OCI-LY1 (cell line): ENCODE measurements at regions not wholly inside any gene's neighbourhood (a gene's known extent, or its start where the extent isn't known, plus 50 kb on each side); places are given as distances from the start of the nearest gene placed in this dataset.

Source experiments
- H2AFZ ChIP-seq: fragments of 200-600 bp; sonication (generic), shearing (Covaris generic); 2 replicates; pipeline ENCODE4 v1.6.0; 2014; ENCODE audit warnings: antibody characterized with exemption, mild to moderate bottlenecking, low read length
- H3F3A ChIP-seq: fragments of 200-600 bp; sonication (generic), shearing (Covaris generic); 2 replicates; pipeline ENCODE4 v1.6.0; 2014; ENCODE audit warnings: mild to moderate bottlenecking, antibody characterized with exemption, low read length, moderate library complexity; ENCODE audit not compliant: insufficient read depth
- H3K27ac ChIP-seq: fragments of 200-600 bp; sonication (generic); 2 replicates; pipeline ENCODE4 v1.5.1; 2014; ENCODE audit warnings: low read length, mixed run types, mild to moderate bottlenecking, low read depth; ENCODE audit not compliant: poor library complexity, severe bottlenecking
- H3K27me3 ChIP-seq: fragments of 200-600 bp; sonication (generic); 2 replicates; pipeline ENCODE4 v1.6.0; 2014; ENCODE audit warnings: antibody characterized with exemption, mild to moderate bottlenecking, low read length, moderate library complexity; ENCODE audit not compliant: insufficient read depth
- H3K36me3 ChIP-seq: fragments of 200-600 bp; sonication (generic); 2 replicates; pipeline ENCODE4 v1.6.1; 2014; ENCODE audit warnings: mild to moderate bottlenecking, antibody characterized with exemption, low read length, moderate library complexity, mixed read lengths; ENCODE audit not compliant: insufficient read depth
- H3K4me1 ChIP-seq: fragments of 200-600 bp; sonication (generic); 2 replicates; pipeline ENCODE4 v1.5.1; 2014; ENCODE audit warnings: mild to moderate bottlenecking, low read length, moderate library complexity; ENCODE audit not compliant: insufficient read depth, severe bottlenecking
- H3K4me2 ChIP-seq: fragments of 200-600 bp; sonication (generic), shearing (Covaris generic); 2 replicates; pipeline ENCODE4 v1.6.1; 2014; ENCODE audit warnings: low read length
- H3K4me3 ChIP-seq: fragments of 200-600 bp; sonication (generic); 2 replicates; pipeline ENCODE4 v1.5.1; 2014; ENCODE audit warnings: low read length, low read depth, mild to moderate bottlenecking, mixed read lengths; ENCODE audit not compliant: poor library complexity, severe bottlenecking
- H3K79me2 ChIP-seq: fragments of 200-600 bp; shearing (Covaris generic); 2 replicates; pipeline ENCODE4 v1.6.1; 2016; ENCODE audit warnings: mixed run types, low read length, mixed read lengths; ENCODE audit not compliant: insufficient read depth
- H3K9ac ChIP-seq: fragments of 200-600 bp; sonication (generic), shearing (Covaris generic); 2 replicates; pipeline ENCODE4 v1.6.1; 2014; ENCODE audit warnings: mild to moderate bottlenecking, low read length, mixed read lengths
- H3K9me2 ChIP-seq: fragments of 200-600 bp; sonication (generic), shearing (Covaris generic); 2 replicates; pipeline ENCODE4 v1.6.1; 2014; ENCODE audit warnings: low read depth, mild to moderate bottlenecking, low read length, mixed read lengths
- H3K9me3 ChIP-seq: fragments of 200-600 bp; shearing (Covaris generic); 2 replicates; pipeline ENCODE4 v1.6.1; 2014; ENCODE audit warnings: low read length, mixed read lengths
- H4K20me1 ChIP-seq: fragments of 200-600 bp; sonication (generic), shearing (Covaris generic); 2 replicates; pipeline ENCODE4 v1.6.0; 2016; ENCODE audit warnings: mild to moderate bottlenecking, low read length; ENCODE audit not compliant: insufficient read depth
- CTCF ChIP-seq: fragments of 200-600 bp; sonication (generic), shearing (Covaris generic); IDR thresholded peaks from 2 replicates; pipeline ENCODE4 v1.5.1; 2017; ENCODE audit warnings: mild to moderate bottlenecking, antibody characterized with exemption, low read length, moderate library complexity, mixed read lengths
- EZH2 ChIP-seq: fragments of 200-600 bp; sonication (generic), shearing (Covaris generic); IDR thresholded peaks from 2 replicates; pipeline ENCODE4 v1.8.0; 2017; ENCODE audit warnings: borderline replicate concordance, mixed run types, mild to moderate bottlenecking, antibody characterized with exemption, low read length, moderate library complexity, mixed read lengths

- Histone ChIP-seq H3K4me3 (no peak overlapping the region), H3K27me3 (no peaks in the 10 kb centered on the region), H4K20me1 (no peaks in the 10 kb centered on the region), H3K79me2 (no peaks in the 10 kb centered on the region), H3K9me2 (no peaks in the 10 kb centered on the region), H3F3A (no peaks in the 10 kb centered on the region), H2AFZ (no peak overlapping the region), H3K4me1 (no peaks in the 10 kb centered on the region), H3K9ac (no peak overlapping the region), H3K36me3 (no peaks in the 10 kb centered on the region), H3K27ac (no peak overlapping the region), H3K4me2 (no peak overlapping the region), H3K9me3 (no peaks in the 10 kb centered on the region)
- TF ChIP-seq EZH2 = no peak
- TF ChIP-seq CTCF = no peak
Observed at GRCh38 chr2:7594211-7594610, 677.0 kb downstream of the RNF144A start.

- TF ChIP-seq EZH2 = no peak
- no peak for TF ChIP-seq CTCF
- no peak overlapping the region for H3K4me3 ChIP-seq
- H4K20me1 ChIP-seq = no peaks in the 10 kb centered on the region
- no peaks in the 10 kb centered on the region for H3K4me1 ChIP-seq
- no peak overlapping the region for H3K27ac ChIP-seq
- H3K36me3 ChIP-seq = no peaks in the 10 kb centered on the region
- H3K27me3 ChIP-seq = no peaks in the 10 kb centered on the region
- no peaks in the 10 kb centered on the region for H3K79me2 ChIP-seq
- H3K9me3 ChIP-seq = no peaks in the 10 kb centered on the region
- H3K9ac ChIP-seq = no peak overlapping the region
- H2AFZ ChIP-seq = no peak overlapping the region
- H3K9me2 ChIP-seq = no peaks in the 10 kb centered on the region
- no peaks in the 10 kb centered on the region for H3F3A ChIP-seq
- no peak overlapping the region for H3K4me2 ChIP-seq
Observed at GRCh38 chr2:7595206-7595605, 678.0 kb downstream of the RNF144A start.

GRCh38 chr2:7598402-7598801 is 681.2 kb downstream of the RNF144A start:
- no peaks in the 10 kb centered on the region for H3K36me3 ChIP-seq
- no peak for TF ChIP-seq EZH2
- TF ChIP-seq CTCF = no peak
- no peak overlapping the region for H2AFZ ChIP-seq
- H3K9me2 ChIP-seq = no peaks in the 10 kb centered on the region
- no peaks in the 10 kb centered on the region for H3K9me3 ChIP-seq
- no peaks in the 10 kb centered on the region for H4K20me1 ChIP-seq
- H3K9ac ChIP-seq = no peak overlapping the region
- H3K4me1 ChIP-seq = no peaks in the 10 kb centered on the region
- no peak overlapping the region for H3K4me2 ChIP-seq
- no peak overlapping the region for H3K27ac ChIP-seq
- no peaks in the 10 kb centered on the region for H3K79me2 ChIP-seq
- H3K27me3 ChIP-seq = no peaks in the 10 kb centered on the region
- H3K4me3 ChIP-seq = no peak overlapping the region
- H3F3A ChIP-seq = no peaks in the 10 kb centered on the region
